Left cardiac atrium (tissue), 4 donors: ENCODE measurements at regions not wholly inside any gene's neighbourhood (a gene's known extent, or its start where the extent isn't known, plus 50 kb on each side); places are given as distances from the start of the nearest gene placed in this dataset.
"Not testable (repeated sequence)": the region's sequence is repeated elsewhere in the genome, so short reads cannot be mapped to it uniquely, and the experiment has no call there.

ENCODE experiments used
- ATAC-seq, 2 donors: fragments of 200-7000 bp; cut with Tn5 transposase; one replicate each; pipeline ENCODE4 v1.9.1; 2020; ENCODE audit warnings: mild to moderate bottlenecking in 2 of 2, moderate library complexity in 2 of 2
- DNase-seq: peaks from one replicate; pipeline ENCODE4 v3.0.0-alpha.2; 2020
- intact Hi-C, 2 donors: fragments of 100-400 bp; cut with DNase I; formaldehyde crosslinking; loops; one replicate each; pipeline versions ENCODE4 v1.14.1 to v1.15.1; 2022 to 2023
- donor health status: DM: no; HTN: yes; CAD: no.
- donor health status: DM: no; HTN: yes; CAD: no; lungs with severe emphysema.
- donor health status: DM: yes; HTN: yes; CAD: no.
- donor health status: Dilated cardiomyopathy.

DNA sequence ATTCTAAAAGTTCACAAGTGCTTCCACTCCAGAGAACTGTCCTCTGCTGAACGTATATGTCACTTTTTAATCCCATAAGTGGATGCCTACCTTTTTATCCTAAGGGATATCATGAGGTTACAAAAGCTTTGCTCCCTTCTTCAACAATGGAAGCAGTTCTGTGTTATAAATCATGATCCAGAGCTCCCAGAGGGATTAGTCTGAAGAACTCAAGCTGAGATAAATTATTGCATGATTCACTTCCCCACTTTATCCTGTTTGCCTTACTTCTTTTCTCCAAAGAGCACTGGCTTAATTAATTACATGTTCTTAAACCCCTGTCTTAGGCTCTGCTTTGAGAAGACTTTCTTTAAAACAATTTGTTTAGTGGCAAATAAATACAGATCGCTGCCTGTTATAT, 246.7 kb downstream of the PCDH17 start:
- intact Hi-C loops, result loop anchor here in 1 of 2 donors (10.0 kb wide), 1 partner anchor 143 kb away; no protein-coding TSS in a partner anchor
- ATAC-seq (no peak), DNase-seq (no peak)

DNA sequence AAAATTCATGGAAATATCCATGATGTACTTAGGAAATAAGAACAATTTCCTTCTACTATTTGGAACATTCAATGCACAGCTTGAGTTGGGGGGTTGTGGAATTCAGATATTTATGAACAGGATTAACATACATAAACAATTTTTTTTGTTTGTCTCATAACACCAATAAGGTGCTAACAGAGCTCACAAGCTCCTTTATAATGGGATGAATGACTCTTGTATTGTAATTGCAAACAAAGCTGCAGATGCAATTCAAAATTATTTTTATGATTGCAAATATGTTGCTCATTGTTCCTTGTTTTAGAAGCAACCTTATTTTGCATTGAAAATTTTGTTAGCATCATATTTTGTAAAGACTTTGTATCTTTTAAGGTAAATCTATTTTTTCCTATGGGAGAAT, 265.7 kb downstream of the PCDH17 start:
- no peak for DNase-seq
- intact Hi-C loops, result no loop called here
- no peak for ATAC-seq

DNA sequence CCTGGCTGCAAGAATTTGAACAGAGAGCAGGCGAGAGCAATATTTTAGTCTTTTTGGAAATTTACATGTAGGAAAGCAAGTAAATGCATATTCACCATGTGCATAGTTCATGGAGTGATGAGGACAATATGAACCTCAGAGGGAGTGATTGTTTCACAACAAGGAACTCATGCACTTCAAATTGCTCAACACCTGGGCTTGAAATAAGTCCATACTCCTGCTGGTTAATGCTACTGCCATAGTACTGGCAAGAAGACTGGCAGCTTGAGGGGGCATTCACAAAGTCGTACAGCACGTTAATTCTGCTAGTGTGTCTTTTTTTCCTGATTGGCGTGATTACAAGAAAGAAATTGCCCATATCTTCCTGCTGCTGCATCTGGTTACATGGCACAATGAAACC, 267.6 kb downstream of the PCDH17 start:
- no peak for DNase-seq
- no peak for ATAC-seq
- intact Hi-C loops, result no loop called here

DNA sequence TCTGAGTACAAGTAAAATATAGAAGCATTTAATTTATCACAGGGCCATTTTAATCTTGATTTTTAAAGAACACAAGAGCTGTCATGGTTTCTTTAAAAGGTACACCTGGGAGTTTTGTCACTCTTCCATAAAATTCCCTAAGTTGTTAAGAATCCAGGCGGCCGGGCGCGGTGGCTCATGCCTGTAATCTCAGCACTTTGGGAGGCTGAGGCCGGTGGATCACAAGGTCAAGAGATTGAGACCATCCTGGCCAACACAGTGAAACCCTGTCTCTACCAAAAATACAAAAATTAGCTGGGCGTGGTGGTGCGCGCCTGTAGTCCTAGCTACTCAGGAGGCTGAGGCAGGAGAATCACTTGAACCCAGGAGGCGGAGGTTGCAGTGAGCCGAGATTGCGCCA, 278.3 kb downstream of the PCDH17 start:
- DNase-seq, ATAC-seq, intact Hi-C loops: not testable (repeated sequence)

DNA sequence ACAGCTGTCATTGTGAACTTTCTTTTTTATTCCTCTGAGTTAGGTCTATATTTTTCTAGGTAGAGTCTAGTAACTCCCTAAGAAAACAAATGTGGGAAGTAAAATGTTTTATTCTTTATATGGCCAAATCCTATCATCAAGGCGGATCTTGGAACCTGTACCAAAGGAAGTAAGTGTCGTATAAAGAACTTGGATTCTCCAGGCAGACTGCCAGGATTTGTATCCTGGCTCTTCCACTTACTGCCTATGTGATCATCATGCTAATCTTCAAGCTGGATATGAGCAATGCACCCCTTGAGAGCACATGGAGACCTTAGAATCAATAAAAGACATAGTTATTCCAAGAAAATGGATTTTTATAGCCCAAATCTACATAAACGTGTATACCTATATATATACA, 286.5 kb downstream of the PCDH17 start:
- DNase-seq (no peak), ATAC-seq (no peak)
- intact Hi-C loops, result no loop called here

DNA sequence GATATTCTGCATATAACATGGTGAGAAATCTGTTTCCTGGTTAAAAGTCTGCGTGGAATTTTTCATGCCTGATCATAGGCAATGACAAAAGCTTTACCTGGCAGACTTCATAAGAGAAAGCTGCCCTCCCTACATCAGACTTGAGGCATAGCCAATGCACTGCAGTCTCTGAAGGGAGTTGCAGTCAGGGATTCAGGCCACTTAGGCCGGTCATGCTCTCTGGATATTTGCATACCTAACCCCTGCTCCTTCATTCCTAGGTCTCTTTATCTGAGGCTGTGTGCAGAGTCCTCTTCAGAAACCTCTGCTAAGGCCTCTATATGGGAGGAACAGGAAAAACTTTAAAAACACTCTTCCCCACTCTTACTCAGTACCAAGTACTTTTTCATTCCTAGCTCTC, 287.4 kb downstream of the PCDH17 start:
- no peak for ATAC-seq
- no peak for DNase-seq
- intact Hi-C loops, result no loop called here

DNA sequence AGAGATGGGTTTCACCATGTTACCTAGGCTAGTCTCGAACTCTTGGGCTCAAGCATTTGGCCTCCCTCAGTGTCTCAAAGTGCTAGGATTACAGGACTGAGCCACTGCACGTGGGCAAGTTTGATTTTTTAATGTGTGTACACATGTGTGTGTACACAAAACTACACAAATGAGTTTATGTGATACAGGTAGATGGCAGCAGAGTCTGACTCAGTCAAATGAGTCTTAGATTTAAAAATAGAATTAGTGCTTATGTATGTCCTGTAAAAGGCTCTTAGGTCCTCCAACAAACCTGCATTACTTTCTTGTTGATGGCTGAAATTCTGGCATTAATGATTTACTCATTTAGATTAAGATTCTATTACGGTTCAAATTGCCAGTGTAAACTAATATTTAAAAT, 293.7 kb downstream of the PCDH17 start:
- ATAC-seq, result no peak
- intact Hi-C loops, result loop anchor here in 1 of 2 donors (10.0 kb wide), 1 partner anchor 1040 kb away; no protein-coding TSS in a partner anchor

DNA sequence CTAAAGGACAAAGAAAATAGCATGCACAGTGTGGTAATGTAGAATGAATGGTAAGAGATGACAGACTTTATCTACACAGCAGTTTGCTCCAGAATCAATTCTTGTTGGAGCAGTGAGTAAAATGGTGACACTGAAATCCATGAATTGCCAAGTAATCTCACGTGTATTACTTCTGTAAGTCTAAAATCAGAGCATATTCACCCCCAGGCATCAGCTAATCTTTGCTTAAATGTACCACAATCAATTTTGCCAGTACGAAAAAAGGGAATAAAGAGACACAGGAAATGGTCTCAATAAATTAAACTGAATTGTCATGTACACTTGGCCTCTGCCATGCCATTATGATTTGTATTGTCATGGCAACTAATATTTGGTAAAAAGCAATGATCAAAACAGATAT, 294.2 kb downstream of the PCDH17 start:
- intact Hi-C loops, result loop anchor here in 1 of 2 donors (10.0 kb wide), 1 partner anchor 1039 kb away; no protein-coding TSS in a partner anchor
- ATAC-seq, result no peak
- DNase-seq, result no peak

More for the DNA sequence above, 293.7 kb downstream of the PCDH17 start:
- DNase-seq, result no peak

DNA sequence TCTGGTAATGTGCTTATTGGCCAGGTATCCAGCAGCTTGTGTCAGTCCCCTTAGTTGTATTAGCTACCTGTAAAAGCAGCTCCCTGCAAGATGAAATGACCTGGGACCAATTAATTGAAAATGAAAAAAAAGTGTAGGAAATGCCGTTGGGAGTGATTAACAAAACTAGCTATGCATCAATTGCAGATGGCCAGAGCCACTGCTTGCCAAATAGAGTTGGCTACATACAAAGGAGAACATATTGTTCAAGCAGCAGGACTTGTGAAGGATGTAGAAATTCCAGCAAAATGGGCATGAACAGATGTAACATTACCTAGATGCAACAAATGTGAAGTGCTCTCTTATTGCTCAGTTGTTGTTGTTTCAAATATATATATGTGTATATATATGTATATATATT, 300.5 kb downstream of the PCDH17 start:
- no peak for ATAC-seq
- intact Hi-C loops, result no loop called here
- DNase-seq, result no peak

DNA sequence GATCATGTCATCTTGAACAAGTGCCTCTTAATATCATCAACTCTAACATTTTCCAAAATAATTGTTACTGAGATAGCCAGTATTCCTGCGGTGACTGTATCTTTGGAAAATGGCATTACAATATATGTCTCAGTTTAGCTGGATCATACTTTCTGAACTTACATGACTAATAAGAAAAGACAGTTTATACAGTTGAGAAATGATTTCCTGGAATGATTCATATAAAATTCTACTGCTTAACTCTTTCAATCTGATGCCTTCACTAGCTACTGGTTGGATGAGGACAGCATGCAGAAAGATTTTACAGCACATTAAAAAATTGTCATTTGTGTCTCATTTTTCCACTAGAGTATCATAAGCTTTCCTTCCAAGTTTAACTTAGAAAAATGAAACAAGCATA, 302.1 kb downstream of the PCDH17 start:
- ATAC-seq, result no peak
- DNase-seq, result no peak
- intact Hi-C loops, result no loop called here

DNA sequence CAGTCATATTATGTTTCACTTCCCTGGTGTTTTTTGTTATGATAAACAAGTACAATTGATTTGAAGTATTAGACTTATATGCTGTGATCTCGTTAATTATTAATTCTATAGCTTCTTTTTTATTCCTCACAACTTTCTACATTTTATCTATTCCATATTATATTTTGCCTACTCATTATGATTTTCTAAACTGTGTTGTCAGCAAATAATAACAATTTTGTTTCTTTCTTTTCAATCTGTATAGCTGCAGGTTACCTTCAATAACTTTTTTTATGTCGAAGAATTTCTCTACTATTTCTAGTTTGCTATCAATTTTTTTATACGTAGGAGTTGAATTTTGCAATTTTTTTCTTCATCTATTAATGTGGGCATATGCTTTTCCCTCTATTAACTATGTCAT, 304.4 kb downstream of the PCDH17 start:
- intact Hi-C loops, result no loop called here
- ATAC-seq (no peak), DNase-seq (no peak)

DNA sequence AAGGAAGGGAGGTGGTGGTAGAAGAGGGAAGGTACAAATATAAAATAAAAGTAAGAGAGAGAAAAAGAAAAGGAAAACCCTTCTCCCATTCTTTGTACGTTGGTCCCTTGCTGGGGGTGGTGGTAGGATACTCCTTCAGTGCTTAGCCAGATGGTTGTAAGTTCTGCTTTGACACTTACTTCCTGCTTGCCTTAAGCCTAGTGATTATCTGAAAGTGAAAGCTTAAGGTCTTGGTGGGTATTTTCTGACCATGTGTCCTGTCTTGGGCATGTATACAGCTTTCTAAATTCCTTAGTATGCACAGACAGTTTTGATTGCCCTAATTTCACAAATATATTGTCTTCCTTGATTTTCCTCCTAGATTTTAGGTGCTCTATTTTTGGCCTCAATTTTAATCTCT, 314.8 kb downstream of the PCDH17 start:
- DNase-seq (no peak), ATAC-seq (no peak)
- intact Hi-C loops, result no loop called here

DNA sequence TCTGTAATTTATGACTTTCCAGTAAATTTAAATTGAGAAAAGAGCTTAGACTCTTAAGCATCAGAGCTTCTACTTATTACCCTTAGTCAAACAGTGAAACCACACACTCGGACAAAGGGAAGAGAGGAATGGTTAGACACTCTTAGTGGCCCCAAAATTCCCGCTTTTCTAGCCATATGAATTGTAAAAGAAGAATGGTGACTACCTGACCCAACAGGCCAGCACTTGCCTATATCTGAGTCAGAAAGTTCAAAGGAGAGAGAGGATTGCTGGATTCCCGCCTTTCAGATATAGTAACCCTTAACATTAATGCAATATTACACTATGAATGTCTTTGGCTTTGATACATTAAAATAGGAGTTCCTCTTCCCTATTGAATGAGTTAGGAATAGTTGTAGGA, 317.3 kb downstream of the PCDH17 start:
- no peak for DNase-seq
- ATAC-seq, result no peak
- intact Hi-C loops, result no loop called here

DNA sequence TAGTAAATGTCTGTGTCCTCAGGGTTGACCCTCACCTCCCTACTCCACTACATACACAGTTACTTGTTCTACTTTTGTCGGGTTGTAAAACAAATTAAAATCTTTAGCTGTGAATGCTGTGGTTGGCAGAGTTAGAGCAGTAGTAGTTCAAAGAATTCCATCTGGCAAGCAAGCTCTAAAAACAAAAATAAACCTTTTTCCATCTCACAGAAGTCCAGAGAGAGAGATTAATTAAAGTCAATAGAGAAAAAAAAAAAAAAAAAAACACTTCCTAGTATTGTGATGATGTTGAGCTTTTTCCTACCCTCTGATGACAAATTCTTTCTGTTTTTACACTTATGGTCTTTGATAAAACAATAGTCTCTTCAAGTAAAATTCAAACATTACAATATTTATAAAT, 338.4 kb downstream of the PCDH17 start:
- DNase-seq (no peak), ATAC-seq (peak in 1 of 2 donors; percentile 38)
- intact Hi-C loops, result no loop called here

DNA sequence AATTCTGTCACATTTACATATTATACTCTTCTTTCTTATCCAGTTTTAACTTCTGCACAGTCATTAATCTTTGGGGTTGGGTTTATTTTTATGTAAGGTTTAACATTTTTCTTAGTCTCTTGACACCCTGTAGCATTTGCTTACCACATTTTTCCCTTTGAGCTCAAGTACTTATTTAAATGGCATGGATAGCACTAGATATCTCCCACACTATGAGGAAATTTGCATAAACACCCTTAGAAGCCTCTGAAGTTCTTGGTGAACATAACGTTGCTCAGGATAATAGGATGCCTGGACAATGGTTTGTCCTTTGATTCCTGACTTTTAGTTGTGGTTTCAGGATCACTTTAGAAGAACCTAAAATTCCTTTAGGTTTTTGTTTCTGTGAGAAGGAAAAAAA, 338.9 kb downstream of the PCDH17 start:
- DNase-seq, result no peak
- ATAC-seq, result no peak
- intact Hi-C loops, result no loop called here

DNA sequence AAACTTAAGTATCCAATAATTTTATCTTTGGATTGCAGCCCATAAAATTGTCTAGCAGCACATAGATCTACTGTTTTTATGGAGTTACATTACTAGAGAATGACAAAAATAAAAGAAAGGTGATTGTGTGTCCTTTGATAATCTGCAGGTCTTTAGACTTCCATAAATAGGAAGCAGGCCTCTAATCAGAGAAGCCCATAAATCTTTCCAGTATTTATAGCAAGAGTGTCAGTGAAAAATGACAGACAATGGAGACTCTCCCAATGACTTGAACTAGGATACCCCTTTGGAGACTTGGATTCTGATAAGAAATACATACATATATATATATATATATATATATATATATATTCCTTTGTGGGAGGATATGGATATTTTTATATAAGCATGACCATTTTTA, 351.2 kb downstream of the PCDH17 start:
- DNase-seq, result no peak
- intact Hi-C loops, result no loop called here
- peak in 1 of 2 donors; percentile 71 for ATAC-seq

DNA sequence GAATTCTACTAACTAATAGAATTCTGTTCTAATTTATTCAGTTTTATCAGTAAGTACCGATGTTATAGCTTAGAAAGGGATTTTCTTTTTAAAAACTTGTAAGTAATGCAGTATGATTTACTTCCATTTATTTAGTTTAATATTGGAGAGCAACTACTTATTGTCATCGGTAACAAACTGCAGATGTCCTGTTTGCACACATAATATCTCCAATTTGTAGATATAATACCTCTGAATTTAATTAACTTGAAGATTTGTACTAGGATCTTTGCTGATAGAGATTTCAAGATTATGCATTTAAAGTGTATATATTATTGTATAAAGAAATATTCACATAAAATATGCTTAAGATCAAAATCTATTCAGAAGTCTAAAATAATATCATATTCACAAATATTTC, 356.7 kb downstream of the PCDH17 start:
- ATAC-seq (no peak), DNase-seq (no peak)
- intact Hi-C loops, result no loop called here

DNA sequence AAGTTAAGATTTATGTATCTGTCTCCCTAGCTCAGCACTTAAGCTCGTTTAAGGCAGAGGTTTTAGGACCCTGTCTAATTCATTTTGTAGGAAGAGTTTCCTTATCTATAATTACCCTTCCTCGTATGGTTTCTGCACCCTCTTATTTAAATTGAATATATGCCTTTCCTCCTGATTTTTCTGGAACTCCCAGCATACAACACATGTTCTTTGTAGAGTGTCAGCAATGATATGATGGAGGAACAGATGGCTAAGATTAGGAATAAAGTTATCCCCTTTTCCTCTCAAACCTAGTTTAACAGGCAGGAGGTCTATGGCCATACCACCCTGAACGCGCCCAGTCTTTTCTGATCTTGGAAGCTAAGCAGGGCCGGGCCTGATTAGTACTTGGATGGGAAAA, 359.5 kb downstream of the PCDH17 start:
- ATAC-seq (no peak), DNase-seq (no peak)
- intact Hi-C loops, result no loop called here

DNA sequence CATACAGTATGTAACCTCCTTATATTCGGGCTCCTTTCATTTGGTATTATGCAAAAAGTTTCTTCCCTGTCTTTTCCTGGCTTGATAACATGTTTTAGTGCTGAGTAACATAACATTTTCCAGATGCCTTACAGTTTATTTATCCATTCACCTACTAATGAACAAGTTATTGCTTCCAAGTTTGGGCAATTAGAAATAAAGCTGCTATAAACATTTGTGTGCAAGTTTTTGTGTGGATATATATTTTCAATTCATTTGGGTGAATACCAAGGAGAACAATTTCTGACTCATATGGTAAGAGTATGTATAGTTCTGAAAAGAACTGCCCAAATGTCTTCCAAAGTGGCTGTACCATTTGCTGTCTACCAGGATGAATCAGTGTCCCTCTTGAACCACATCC, 360.9 kb downstream of the PCDH17 start:
- DNase-seq, result no peak
- intact Hi-C loops, result no loop called here
- ATAC-seq, result no peak

DNA sequence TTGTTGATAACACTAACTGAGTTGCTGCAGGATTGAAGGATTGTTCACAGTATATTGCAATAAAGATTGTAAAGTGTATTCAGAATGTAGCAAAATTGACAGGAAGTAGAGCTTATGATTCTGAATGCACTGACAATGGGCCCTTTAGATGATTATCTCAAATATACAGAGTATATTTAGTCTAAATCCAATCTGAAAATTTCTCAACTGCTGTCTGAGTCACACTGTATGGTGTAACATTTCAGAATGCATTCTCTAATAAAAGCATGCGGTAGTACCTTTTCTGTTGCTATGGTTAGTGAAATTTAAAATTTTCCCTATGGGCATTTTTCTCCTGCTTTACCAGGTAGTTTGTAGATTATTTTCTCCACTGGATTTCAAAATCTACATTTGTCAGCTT, 365.2 kb downstream of the PCDH17 start:
- DNase-seq (no peak), ATAC-seq (no peak)
- intact Hi-C loops, result no loop called here

DNA sequence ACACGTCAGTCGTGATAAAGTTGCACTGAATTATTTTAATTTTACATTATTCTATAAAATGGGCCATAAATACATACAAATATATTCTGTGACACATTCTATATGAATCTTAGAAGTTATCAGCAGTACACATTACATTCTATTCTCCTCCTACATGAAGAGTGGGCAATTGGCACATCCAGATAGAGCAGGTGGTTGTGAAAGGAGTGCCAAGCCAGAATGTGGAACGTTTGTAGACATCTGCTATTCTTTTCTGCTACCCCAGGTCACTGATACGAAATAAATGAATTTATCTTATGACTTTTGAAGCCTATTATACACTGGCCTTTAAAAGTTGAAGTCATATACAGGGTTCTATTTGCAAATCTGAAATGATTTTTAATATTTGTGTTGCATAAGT, 373.2 kb downstream of the PCDH17 start:
- intact Hi-C loops, result no loop called here
- ATAC-seq (no peak), DNase-seq (no peak)

DNA sequence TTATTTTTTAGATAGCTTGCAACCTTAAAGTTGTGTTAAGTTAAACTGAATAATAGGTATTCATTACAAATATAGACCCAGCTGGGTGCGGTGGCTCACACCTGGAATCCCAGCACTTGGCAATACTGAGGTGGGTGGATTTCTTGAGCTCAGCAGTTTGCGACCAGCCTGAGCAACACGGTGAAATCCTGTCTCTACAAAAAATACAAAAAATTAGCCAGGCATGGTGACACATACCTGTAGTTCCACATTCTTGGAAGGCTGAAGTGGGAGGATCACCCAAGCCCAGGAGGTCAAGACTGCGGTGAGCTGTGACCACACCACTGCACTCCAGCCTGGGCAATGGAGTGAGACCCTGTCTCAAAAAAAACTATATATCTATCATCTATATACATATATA, 386.5 kb downstream of the PCDH17 start:
- ATAC-seq (no peak), DNase-seq (no peak)
- intact Hi-C loops, result no loop called here
